ENCODE measurements at regions not wholly inside any gene's neighbourhood (a gene's known extent, or its start where the extent isn't known, plus 50 kb on each side); places are given as distances from the start of the nearest gene placed in this dataset.

- Histone ChIP-seq H3K4me1 (ENCODE audit: insufficient read depth, low read length, severe bottlenecking) (no peaks in the 10 kb centered on the region), H3K36me3 (ENCODE audit: insufficient read depth, low read length) (no peaks in the 10 kb centered on the region), H3K79me2 (ENCODE audit: insufficient read depth, low read length) (no peaks in the 10 kb centered on the region), H3K4me3 (ENCODE audit: low read depth, low read length, poor library complexity, severe bottlenecking) (no peak overlapping the region), H3K27ac (ENCODE audit: low read depth, low read length, poor library complexity, severe bottlenecking) (no peak overlapping the region), H3K9me3 (ENCODE audit: low read length) (no peaks in the 10 kb centered on the region), H3K9me2 (ENCODE audit: low read depth, low read length) (no peaks in the 10 kb centered on the region), H3K27me3 (ENCODE audit: insufficient read depth, low read length) (no peaks in the 10 kb centered on the region), H4K20me1 (ENCODE audit: insufficient read depth, low read length) (no peaks in the 10 kb centered on the region), H3K4me2 (ENCODE audit: low read length) (no peak overlapping the region), H3F3A (ENCODE audit: insufficient read depth, low read length) (no peaks in the 10 kb centered on the region), H3K9ac (ENCODE audit: low read length) (no peak overlapping the region), H2AFZ (ENCODE audit: low read length) (no peak overlapping the region)
- no peak for TF ChIP-seq CTCF (IDR thresholded peaks at IDR 0.05; ENCODE audit: low read length)
- TF ChIP-seq EZH2 (IDR thresholded peaks at IDR 0.05; ENCODE audit: borderline replicate concordance, low read length) = no peak
Observed at GRCh38 chr5:5967373-5967772, 411.0 kb downstream of the MED10 start.

- Histone ChIP-seq H3K4me2 (ENCODE audit: low read length) (no peak overlapping the region), H3K27ac (ENCODE audit: low read depth, low read length, poor library complexity, severe bottlenecking) (no peak overlapping the region), H3K4me1 (ENCODE audit: insufficient read depth, low read length, severe bottlenecking) (no peaks in the 10 kb centered on the region), H3F3A (ENCODE audit: insufficient read depth, low read length) (no peaks in the 10 kb centered on the region), H2AFZ (ENCODE audit: low read length) (no peak overlapping the region), H3K27me3 (ENCODE audit: insufficient read depth, low read length) (no peaks in the 10 kb centered on the region), H3K9me2 (ENCODE audit: low read depth, low read length) (no peaks in the 10 kb centered on the region), H3K9me3 (ENCODE audit: low read length) (no peaks in the 10 kb centered on the region), H3K79me2 (ENCODE audit: insufficient read depth, low read length) (no peaks in the 10 kb centered on the region), H3K4me3 (ENCODE audit: low read depth, low read length, poor library complexity, severe bottlenecking) (no peak overlapping the region), H3K9ac (ENCODE audit: low read length) (no peak overlapping the region), H4K20me1 (ENCODE audit: insufficient read depth, low read length) (no peaks in the 10 kb centered on the region), H3K36me3 (ENCODE audit: insufficient read depth, low read length) (no peaks in the 10 kb centered on the region)
- no peak for TF ChIP-seq EZH2 (IDR thresholded peaks at IDR 0.05; ENCODE audit: borderline replicate concordance, low read length)
- no peak for TF ChIP-seq CTCF (IDR thresholded peaks at IDR 0.05; ENCODE audit: low read length)
Observed at GRCh38 chr5:5965132-5965531, 413.2 kb downstream of the MED10 start.

GRCh38 chr5:5964347-5964746 lies 414.0 kb downstream of the MED10 start:
- no peak overlapping the region for H2AFZ ChIP-seq (ENCODE audit: low read length)
- no peaks in the 10 kb centered on the region for H3K4me1 ChIP-seq (ENCODE audit: insufficient read depth, low read length, severe bottlenecking)
- H3K9me2 ChIP-seq (ENCODE audit: low read depth, low read length) = no peaks in the 10 kb centered on the region
- no peak for TF ChIP-seq EZH2 (IDR thresholded peaks at IDR 0.05; ENCODE audit: borderline replicate concordance, low read length)
- no peak for TF ChIP-seq CTCF (IDR thresholded peaks at IDR 0.05; ENCODE audit: low read length)
- H3F3A ChIP-seq (ENCODE audit: insufficient read depth, low read length) = no peaks in the 10 kb centered on the region
- no peaks in the 10 kb centered on the region for H4K20me1 ChIP-seq (ENCODE audit: insufficient read depth, low read length)
- no peaks in the 10 kb centered on the region for H3K27me3 ChIP-seq (ENCODE audit: insufficient read depth, low read length)
- no peaks in the 10 kb centered on the region for H3K36me3 ChIP-seq (ENCODE audit: insufficient read depth, low read length)
- H3K9me3 ChIP-seq (ENCODE audit: low read length) = no peaks in the 10 kb centered on the region
- no peak overlapping the region for H3K9ac ChIP-seq (ENCODE audit: low read length)
- no peaks in the 10 kb centered on the region for H3K79me2 ChIP-seq (ENCODE audit: insufficient read depth, low read length)
- no peak overlapping the region for H3K4me2 ChIP-seq (ENCODE audit: low read length)
- no peak overlapping the region for H3K4me3 ChIP-seq (ENCODE audit: low read depth, low read length, poor library complexity, severe bottlenecking)
- H3K27ac ChIP-seq (ENCODE audit: low read depth, low read length, poor library complexity, severe bottlenecking) = no peak overlapping the region
